GM23248 (cell line): ENCODE measurements at regions not wholly inside any gene's neighbourhood (a gene's known extent, or its start where the extent isn't known, plus 50 kb on each side); places are given as distances from the start of the nearest gene placed in this dataset.
"Not testable (repeated sequence)": the region's sequence is repeated elsewhere in the genome, so short reads cannot be mapped to it uniquely, and the experiment has no call there.

ENCODE experiments used
- DNase-seq: peaks from one replicate; pipeline ENCODE4 v3.0.0-alpha.2; 2015
- H2AFZ ChIP-seq: fragments of 200-600 bp; sonication (generic); 2 replicates; pipeline ENCODE4 v1.6.1; 2016; ENCODE audit warnings: antibody characterized with exemption
- H3F3A ChIP-seq: fragments of 200-600 bp; sonication (generic); 2 replicates; pipeline ENCODE4 v1.6.1; 2016; ENCODE audit warnings: mild to moderate bottlenecking, antibody characterized with exemption, mixed run types; ENCODE audit not compliant: insufficient read depth
- H3K27ac ChIP-seq: fragments of 200-600 bp; sonication (generic); 2 replicates; pipeline ENCODE4 v1.5.1; 2016; ENCODE audit warnings: mild to moderate bottlenecking
- H3K27me3 ChIP-seq: fragments of 200-600 bp; sonication (generic); replicated peaks from 2 replicates; pipeline ENCODE4 v1.6.1; 2016; ENCODE audit warnings: mild to moderate bottlenecking; ENCODE audit not compliant: insufficient read depth
- H3K36me3 ChIP-seq: fragments of 200-600 bp; sonication (generic); 2 replicates; pipeline ENCODE4 v1.6.1; 2016; ENCODE audit warnings: low read depth, mild to moderate bottlenecking
- H3K4me1 ChIP-seq: fragments of 200-600 bp; sonication (generic); 2 replicates; pipeline ENCODE4 v1.6.1; 2016; ENCODE audit warnings: mild to moderate bottlenecking; ENCODE audit not compliant: insufficient read depth
- H3K4me2 ChIP-seq: fragments of 200-600 bp; sonication (generic); one replicate; pipeline ENCODE4 v1.6.1; 2016; ENCODE audit warnings: mild to moderate bottlenecking; ENCODE audit not compliant: unreplicated experiment
- H3K4me3 ChIP-seq: fragments of 200-600 bp; sonication (generic); 2 replicates; pipeline ENCODE4 v1.5.1; 2016; ENCODE audit warnings: mild to moderate bottlenecking
- H3K79me2 ChIP-seq: fragments of 200-600 bp; sonication (generic); 2 replicates; pipeline ENCODE4 v1.6.1; 2016; ENCODE audit warnings: mild to moderate bottlenecking; ENCODE audit not compliant: insufficient read depth
- H3K9ac ChIP-seq: fragments of 200-600 bp; sonication (generic); 2 replicates; pipeline ENCODE4 v1.6.1; 2016; ENCODE audit warnings: mild to moderate bottlenecking
- H3K9me2 ChIP-seq: fragments of 200-600 bp; sonication (generic); 2 replicates; pipeline ENCODE4 v1.6.1; 2016; ENCODE audit warnings: mixed run types, mild to moderate bottlenecking, moderate library complexity; ENCODE audit not compliant: insufficient read depth
- H3K9me3 ChIP-seq: fragments of 200-600 bp; sonication (generic); one replicate; pipeline ENCODE4 v1.6.1; 2017; ENCODE audit warnings: low read depth
- H4K20me1 ChIP-seq: fragments of 200-600 bp; sonication (generic); 2 replicates; pipeline ENCODE4 v1.6.0; 2016; ENCODE audit not compliant: insufficient read depth
- EZH2 ChIP-seq: fragments of 200-600 bp; sonication (generic); IDR thresholded peaks from 2 replicates; pipeline ENCODE4 v1.6.1; 2018; ENCODE audit warnings: antibody characterized with exemption, mild to moderate bottlenecking; ENCODE audit not compliant: insufficient read depth, poor library complexity, severe bottlenecking
- EZH2phosphoT487 ChIP-seq: fragments of 200-600 bp; sonication (generic); IDR thresholded peaks from 2 replicates; pipeline ENCODE4 v1.6.1; 2018; ENCODE audit warnings: antibody characterized with exemption, moderate library complexity, mild to moderate bottlenecking, low read depth; ENCODE audit not compliant: insufficient read depth
- WGBS, 2 experiments: methylation state at CpG; one replicate each; pipeline ENCODE4 v1.1.6; 2015 to 2017; ENCODE audit warnings: low lambda C conversion rate in 2 of 2, low coverage in 1 of 2; ENCODE audit errors: missing lambda C conversion rate in 2 of 2; 5-methylcytosine and 5-hydroxymethylcytosine counted together
- in situ Hi-C: fragments of 300-500 bp; cut with MboI; formaldehyde crosslinking; loops from 2 replicates; pipeline ENCODE4 v1.15.0; 2020

DNA sequence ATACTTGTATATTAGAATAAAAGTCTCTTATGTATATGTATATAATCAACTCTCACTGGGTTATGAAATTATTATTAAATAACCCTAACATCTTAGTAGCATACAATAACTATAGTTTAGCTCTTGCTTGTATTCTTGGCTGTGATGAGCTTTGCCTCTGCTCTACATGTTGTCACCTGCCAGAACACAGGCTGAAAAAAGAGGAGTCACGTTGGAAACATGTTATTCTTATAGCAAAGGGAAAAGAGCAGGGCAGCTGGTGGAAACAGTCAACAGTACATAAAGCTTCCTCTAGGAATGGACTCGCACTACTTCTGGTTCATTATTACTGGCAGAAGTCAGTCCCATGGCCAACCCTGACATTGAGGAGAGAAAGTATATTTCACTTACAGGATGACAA lies 362.0 kb upstream of the KYNU start:
- H3K9me3 ChIP-seq = no peaks in the 10 kb centered on the region
- H3K9me2 ChIP-seq = no peaks in the 10 kb centered on the region
- H3K4me2 ChIP-seq = no peak overlapping the region
- no peaks in the 10 kb centered on the region for H3F3A ChIP-seq
- no peaks in the 10 kb centered on the region for H3K36me3 ChIP-seq
- H3K27ac ChIP-seq = no peak overlapping the region
- no peaks in the 10 kb centered on the region for H3K4me1 ChIP-seq
- H3K27me3 ChIP-seq = no peaks in the 10 kb centered on the region
- no peaks in the 10 kb centered on the region for H3K79me2 ChIP-seq
- no peak overlapping the region for H3K4me3 ChIP-seq
- H4K20me1 ChIP-seq = no peaks in the 10 kb centered on the region
- no peak overlapping the region for H2AFZ ChIP-seq
- WGBS, 2 experiments = 0 to 6% methylated on average over 2 of the region's 2 CpGs
- TF ChIP-seq EZH2 (no peak), EZH2phosphoT487 (no peak)
- no peak overlapping the region for H3K9ac ChIP-seq
- DNase-seq = no peak
- in situ Hi-C loops = no loop called here

DNA sequence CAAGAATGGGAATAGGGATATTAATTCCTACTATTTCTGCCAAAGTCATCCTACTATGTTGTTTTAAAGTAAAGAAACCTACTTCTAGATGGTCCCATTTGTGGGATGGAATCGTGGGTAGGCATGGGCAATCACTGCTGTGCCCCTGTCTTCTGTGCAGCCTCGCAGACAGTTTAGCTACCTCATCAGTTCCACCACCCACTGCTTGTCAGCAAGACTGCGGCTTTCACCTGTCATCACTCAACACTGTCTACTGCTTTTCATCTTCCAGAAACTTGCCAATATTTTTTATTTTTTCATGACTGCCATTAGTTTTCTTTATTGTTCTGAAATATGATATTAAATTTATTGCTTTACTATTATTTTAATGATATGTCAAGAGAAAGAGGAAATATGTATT lies 368.1 kb upstream of the KYNU start:
- no peaks in the 10 kb centered on the region for H3F3A ChIP-seq
- H3K27me3 ChIP-seq = no peaks in the 10 kb centered on the region
- H3K36me3 ChIP-seq = no peaks in the 10 kb centered on the region
- no peak overlapping the region for H3K9ac ChIP-seq
- in situ Hi-C loops = no loop called here
- no peak overlapping the region for H3K27ac ChIP-seq
- 15 to 25% methylated on average over 3 of the region's 3 CpGs for WGBS, 2 experiments
- no peak overlapping the region for H3K4me3 ChIP-seq
- no peaks in the 10 kb centered on the region for H3K4me1 ChIP-seq
- H3K9me2 ChIP-seq = no peaks in the 10 kb centered on the region
- TF ChIP-seq EZH2 = no peak
- TF ChIP-seq EZH2phosphoT487 = no peak
- no peak for DNase-seq
- H4K20me1 ChIP-seq = no peaks in the 10 kb centered on the region
- H2AFZ ChIP-seq = no peak overlapping the region
- no peak overlapping the region for H3K4me2 ChIP-seq
- H3K9me3 ChIP-seq = no peaks in the 10 kb centered on the region
- no peaks in the 10 kb centered on the region for H3K79me2 ChIP-seq

DNA sequence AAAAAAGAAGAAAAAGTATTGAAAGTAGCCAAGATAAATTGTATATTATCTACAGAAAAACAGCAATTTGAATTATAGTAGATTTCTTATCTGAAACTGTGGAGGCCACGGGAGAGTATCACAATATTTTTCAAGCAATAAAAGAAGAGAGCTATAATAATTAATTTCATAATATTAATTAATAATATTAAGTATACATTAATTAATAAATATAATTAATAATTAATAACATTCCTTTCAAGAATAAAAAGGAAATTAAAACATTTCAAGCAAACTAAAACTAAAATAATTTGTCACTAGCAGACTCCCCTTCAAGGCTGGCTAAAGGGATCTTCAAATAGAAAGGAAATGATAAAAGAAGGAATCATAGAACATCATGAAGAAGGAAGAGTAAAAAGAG lies 372.7 kb upstream of the KYNU start:
- no peaks in the 10 kb centered on the region for H3K27me3 ChIP-seq
- 10 to 14% methylated on average over 1 of the region's 1 CpG for WGBS, 2 experiments
- no peaks in the 10 kb centered on the region for H4K20me1 ChIP-seq

DNA sequence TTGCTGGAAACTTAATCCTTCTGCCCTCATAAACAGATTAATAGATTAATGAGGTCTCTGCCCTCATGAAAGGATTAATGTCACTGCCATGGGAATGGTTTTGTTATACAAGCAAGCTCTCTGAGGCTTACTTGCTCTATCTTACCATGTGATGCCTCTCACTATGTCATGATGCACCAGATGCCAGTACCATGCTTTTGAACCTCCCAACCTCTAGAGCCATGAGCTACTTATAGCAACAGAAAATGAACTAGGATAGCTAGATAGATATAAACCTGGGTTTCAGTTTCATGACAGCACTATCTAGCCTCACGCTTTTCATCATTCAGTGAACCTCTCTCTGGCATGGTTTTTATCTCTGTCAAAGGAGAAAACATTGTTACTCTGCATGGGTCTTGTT lies 371.6 kb upstream of the LRP1B start:
- Histone ChIP-seq H3K36me3 (no peaks in the 10 kb centered on the region), H3K27ac (no peak overlapping the region), H3F3A (no peaks in the 10 kb centered on the region), H3K79me2 (no peaks in the 10 kb centered on the region), H3K9me2 (no peaks in the 10 kb centered on the region), H2AFZ (no peak overlapping the region), H3K9ac (no peak overlapping the region), H3K27me3 (no peaks in the 10 kb centered on the region), H3K4me3 (no peak overlapping the region), H3K4me1 (no peaks in the 10 kb centered on the region), H4K20me1 (no peaks in the 10 kb centered on the region), H3K9me3 (no peaks in the 10 kb centered on the region), H3K4me2 (no peak overlapping the region)
- in situ Hi-C loops = no loop called here
- no peak for DNase-seq
- TF ChIP-seq EZH2 (no peak), EZH2phosphoT487 (no peak)
- 4 to 10% methylated on average over 1 of the region's 1 CpG for WGBS, 2 experiments

More for the DNA sequence above, 372.7 kb upstream of the KYNU start:
- Histone ChIP-seq H3K9me2 (no peaks in the 10 kb centered on the region), H3K4me1 (no peaks in the 10 kb centered on the region), H3K4me2 (no peak overlapping the region), H3F3A (no peaks in the 10 kb centered on the region), H2AFZ (no peak overlapping the region), H3K79me2 (no peaks in the 10 kb centered on the region), H3K4me3 (no peak overlapping the region), H3K9ac (no peak overlapping the region), H3K36me3 (no peaks in the 10 kb centered on the region), H3K9me3 (no peaks in the 10 kb centered on the region), H3K27ac (no peak overlapping the region)
- TF ChIP-seq EZH2 (no peak), EZH2phosphoT487 (no peak)
- DNase-seq = no peak
- in situ Hi-C loops = no loop called here

DNA sequence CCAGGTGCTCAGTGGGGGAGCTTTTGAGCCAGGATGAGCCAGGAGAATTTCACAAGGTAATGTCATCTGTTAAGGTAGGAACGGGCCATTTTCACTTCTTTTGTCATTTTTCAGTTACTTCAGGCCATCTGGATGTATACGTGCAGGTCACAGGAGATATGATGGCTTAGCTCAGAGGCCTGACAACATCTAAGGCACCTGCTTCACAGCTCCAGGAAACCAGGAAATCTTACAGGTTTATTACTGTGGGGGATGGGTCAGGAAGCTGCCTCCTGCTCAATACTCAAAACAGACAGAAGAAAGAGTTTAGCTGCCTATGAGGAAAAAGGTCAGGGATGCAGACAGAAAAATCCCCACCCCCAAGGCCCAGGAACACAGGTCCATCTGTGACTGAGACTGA lies 364.3 kb upstream of the LRP1B start:
- Histone ChIP-seq H3K27ac (no peak overlapping the region), H3K4me2 (no peak overlapping the region), H3K27me3 (no peaks in the 10 kb centered on the region), H3K9ac (no peak overlapping the region), H4K20me1 (no peaks in the 10 kb centered on the region), H3F3A (no peaks in the 10 kb centered on the region), H3K36me3 (no peaks in the 10 kb centered on the region), H3K4me1 (no peaks in the 10 kb centered on the region), H2AFZ (no peak overlapping the region), H3K4me3 (no peak overlapping the region), H3K9me2 (no peaks in the 10 kb centered on the region), H3K79me2 (no peaks in the 10 kb centered on the region), H3K9me3 (no peaks in the 10 kb centered on the region)
- no peak for DNase-seq
- TF ChIP-seq EZH2phosphoT487 (no peak), EZH2 (no peak)
- 3 to 7% methylated on average over 2 of the region's 2 CpGs for WGBS, 2 experiments
- in situ Hi-C loops = no loop called here

DNA sequence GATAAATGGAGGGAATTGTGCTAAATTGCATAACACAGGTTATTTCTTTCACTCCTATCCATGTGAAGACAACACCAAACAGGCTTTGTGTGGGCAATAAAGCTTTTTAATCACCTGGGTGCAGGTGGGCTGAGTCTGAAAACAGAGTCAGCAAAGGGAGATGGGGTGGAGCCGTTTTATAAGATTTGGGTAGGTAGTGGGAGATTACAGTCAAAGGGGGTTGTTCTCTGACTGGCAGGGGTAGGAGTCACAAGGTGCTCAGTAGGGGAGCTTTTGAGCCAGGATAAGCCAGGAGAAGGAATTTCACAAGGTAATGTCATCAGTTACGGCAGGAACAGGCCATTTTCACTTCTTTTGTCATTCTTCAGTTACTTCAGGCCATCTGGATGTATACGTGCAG lies 358.8 kb upstream of the LRP1B start:
- H3F3A ChIP-seq, H3K4me3 ChIP-seq, H4K20me1 ChIP-seq, H3K27me3 ChIP-seq, H3K4me1 ChIP-seq, in situ Hi-C loops, H3K79me2 ChIP-seq, H3K36me3 ChIP-seq, H3K9me2 ChIP-seq, DNase-seq, H2AFZ ChIP-seq, H3K4me2 ChIP-seq, H3K9ac ChIP-seq, H3K27ac ChIP-seq, H3K9me3 ChIP-seq: not testable (repeated sequence)
- 11 to 13% methylated on average over 3 of the region's 3 CpGs for WGBS, 2 experiments
